GM20000 (cell line): ENCODE measurements at regions not wholly inside any gene's neighbourhood (a gene's known extent, or its start where the extent isn't known, plus 50 kb on each side); places are given as distances from the start of the nearest gene placed in this dataset.

Experiments
- DNase-seq: peaks from one replicate; pipeline ENCODE4 v3.0.0; 2012; ENCODE audit warnings: low spot score
- TF ChIP-seq, protein P1 (sequence below): IDR thresholded peaks from 2 replicates; pipeline ENCODE4 v1.5.1; 2012; ENCODE audit warnings: mild to moderate bottlenecking, control low read depth; ENCODE audit errors: extremely low read depth, missing control alignments

DNA sequence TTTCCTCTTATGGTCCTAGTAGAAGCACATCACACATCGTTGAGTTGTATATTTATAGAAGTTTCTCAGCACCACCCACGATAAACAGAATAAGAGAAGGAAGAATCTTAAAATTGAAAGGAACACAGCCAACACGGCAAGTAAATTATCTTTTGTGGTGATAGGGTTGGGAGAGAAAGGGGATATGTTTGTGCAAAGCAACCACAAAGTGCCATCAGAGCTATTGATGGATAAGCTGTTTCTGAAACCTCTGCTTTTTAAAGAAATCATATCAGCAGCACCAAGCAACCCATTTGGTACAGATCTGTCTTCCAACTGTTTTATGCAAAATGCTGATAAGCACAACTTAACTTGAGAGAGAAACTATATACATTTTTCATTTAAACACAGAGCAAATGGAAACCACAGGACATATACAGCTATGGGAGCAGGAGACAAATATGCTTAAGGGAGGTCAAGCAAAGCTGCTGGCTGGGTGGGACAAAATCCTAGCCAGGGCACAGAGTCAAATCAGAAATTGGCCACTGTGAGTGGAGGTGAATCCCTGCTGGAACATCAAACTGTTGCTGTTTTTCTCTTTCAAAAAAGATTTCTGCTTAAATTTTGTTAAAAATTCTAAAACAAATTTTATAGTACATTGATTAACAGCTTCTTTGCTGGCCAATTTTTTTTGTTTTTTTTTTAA is 194.0 kb upstream of the HHIP start:
- TF ChIP-seq, protein P1, sequence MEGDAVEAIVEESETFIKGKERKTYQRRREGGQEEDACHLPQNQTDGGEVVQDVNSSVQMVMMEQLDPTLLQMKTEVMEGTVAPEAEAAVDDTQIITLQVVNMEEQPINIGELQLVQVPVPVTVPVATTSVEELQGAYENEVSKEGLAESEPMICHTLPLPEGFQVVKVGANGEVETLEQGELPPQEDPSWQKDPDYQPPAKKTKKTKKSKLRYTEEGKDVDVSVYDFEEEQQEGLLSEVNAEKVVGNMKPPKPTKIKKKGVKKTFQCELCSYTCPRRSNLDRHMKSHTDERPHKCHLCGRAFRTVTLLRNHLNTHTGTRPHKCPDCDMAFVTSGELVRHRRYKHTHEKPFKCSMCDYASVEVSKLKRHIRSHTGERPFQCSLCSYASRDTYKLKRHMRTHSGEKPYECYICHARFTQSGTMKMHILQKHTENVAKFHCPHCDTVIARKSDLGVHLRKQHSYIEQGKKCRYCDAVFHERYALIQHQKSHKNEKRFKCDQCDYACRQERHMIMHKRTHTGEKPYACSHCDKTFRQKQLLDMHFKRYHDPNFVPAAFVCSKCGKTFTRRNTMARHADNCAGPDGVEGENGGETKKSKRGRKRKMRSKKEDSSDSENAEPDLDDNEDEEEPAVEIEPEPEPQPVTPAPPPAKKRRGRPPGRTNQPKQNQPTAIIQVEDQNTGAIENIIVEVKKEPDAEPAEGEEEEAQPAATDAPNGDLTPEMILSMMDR = no peak
- DNase-seq = no peak

DNA sequence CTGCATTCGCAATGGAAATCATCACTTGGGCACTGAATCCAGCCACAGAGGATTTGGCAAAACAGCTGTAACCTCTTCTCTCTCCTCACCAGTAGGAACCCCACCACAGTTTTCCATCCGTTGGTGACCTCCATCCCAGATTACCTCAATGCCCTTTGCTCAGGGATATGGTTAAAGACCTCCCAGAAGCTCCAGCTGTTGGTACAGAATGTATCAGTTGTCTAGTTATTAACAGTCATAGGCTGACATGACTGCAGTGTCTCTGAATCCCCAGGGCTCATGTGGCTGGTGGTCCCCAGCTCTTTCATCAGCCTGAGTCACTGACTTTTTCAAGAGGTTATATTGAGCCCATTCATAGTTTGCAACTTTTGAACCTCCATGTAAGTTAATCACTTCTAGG is 189.8 kb upstream of the HHIP start:
- TF ChIP-seq, protein P1 = no peak
- no peak for DNase-seq

DNA sequence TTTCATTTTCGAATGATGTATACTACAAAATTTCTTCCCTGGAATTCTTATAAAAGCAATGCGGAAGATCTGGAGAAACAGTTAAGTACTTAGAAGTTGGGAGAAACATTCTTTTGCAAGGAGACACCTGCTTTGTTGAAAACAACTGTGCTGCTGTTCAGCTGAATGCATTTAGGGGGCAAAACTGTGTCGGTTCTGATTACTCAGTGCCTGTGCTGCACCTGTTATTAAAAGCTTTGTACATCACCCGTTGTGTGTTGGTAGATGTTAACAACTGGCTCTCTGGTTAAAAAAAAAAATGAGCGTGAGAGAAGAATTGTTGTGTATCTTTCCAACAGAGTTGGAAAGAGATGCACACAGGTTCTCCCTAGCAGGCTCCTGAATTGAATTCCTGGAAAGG is 184.1 kb upstream of the HHIP start:
- DNase-seq = no peak
- TF ChIP-seq, protein P1 = no peak

DNA sequence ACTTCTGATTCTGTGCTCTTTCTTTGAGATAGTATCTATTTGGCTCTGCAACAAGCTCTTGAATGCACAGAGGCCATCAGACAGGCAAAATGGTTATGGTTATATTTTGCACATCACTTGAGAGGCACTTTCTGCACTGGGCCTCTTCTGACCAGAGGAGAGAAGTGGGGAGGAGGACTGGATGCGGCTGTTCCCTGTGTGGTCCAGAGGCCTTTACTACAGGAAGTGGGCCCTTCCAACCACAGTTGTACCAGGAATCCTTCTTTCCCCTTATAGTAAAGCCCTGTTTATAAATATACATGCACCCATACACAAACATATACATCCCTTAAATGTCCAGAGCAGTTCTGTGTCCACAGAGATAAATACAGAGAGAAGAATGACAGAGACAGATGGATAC is 182.7 kb upstream of the HHIP start:
- TF ChIP-seq, protein P1 = no peak
- no peak for DNase-seq

DNA sequence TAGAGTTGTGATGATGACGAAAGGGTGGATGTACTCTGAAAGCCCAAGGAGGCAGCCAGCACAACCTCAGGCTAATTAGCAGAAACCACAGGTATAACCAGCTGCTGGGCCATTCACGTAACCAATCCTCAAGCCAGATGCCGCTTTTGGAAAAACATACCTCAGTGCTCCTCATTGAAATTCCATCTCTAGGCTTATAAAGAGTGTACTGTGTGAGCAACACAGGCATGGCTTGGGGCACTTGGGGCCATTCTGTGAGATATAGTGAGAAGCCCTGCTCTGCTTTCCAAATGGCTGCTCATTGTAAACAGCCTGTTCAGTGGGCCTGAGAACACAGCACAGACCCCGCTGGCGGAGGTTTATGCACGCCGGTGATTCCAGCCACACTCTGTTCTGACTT is 182.1 kb upstream of the HHIP start:
- TF ChIP-seq, protein P1 = no peak
- no peak for DNase-seq

DNA sequence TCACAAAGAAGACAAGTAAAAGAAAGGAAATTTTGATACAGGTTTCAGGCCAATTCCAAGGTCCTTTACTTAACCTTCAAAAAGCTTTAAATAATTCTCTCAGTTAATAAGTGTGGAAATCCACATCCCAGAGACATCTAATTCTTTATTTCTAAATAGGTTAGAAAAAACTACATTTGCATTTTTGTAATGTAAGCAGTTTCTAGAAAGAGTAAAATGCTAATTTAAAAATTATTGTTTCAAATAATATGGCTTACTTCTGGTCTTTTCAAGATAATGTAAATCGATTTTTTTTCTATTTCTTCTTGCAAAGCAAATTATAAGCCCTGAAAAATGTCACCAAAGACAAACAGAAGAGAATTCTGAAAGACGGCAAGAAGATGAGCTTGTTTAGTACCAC is 180.4 kb upstream of the HHIP start:
- TF ChIP-seq, protein P1 = no peak
- DNase-seq = no peak

DNA sequence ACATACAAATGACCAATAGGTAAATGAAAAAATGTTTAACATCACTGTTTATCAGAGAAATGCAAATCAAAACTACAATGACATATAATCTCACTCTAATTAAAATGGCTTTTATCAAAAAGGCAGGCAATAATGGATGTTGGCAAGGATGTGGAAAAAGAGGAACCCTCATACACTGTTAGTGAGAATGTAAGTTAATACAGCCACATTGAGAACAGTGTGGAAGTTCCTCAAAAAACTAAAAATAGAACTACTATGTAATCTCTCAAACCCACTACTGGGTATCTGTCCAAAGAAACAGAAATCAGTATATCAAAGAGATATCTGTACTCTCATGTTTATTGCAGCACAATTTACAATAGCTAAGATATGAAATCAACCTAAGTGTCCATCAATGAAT is 165.9 kb upstream of the HHIP start:
- TF ChIP-seq, protein P1 = no peak
- no peak for DNase-seq
